A549 (cell line): ENCODE measurements at regions not wholly inside any gene's neighbourhood (a gene's known extent, or its start where the extent isn't known, plus 50 kb on each side); places are given as distances from the start of the nearest gene placed in this dataset.

ENCODE experiments used
- BCL3 ChIP-seq: fragments of >200 bp; sonication (Bioruptor Twin); formaldehyde crosslinking; IDR thresholded peaks from 3 replicates; pipeline ENCODE4 v1.6.1; 2016
- BHLHE40 ChIP-seq: IDR thresholded peaks from 2 replicates; pipeline ENCODE4 v1.6.1; 2012; ENCODE audit warnings: low read depth, low read length, inconsistent platforms
- CTCF ChIP-seq: fragments of >200 bp; sonication (Bioruptor Twin); formaldehyde crosslinking; IDR thresholded peaks from 3 replicates; pipeline ENCODE4 v1.5.1; 2016
- EP300 ChIP-seq, 2 experiments: fragments of >200 bp; sonication (Bioruptor Twin); formaldehyde crosslinking; IDR thresholded peaks; 2 replicates in 1 of 2; 3 replicates in 1 of 2; pipeline ENCODE4 v1.6.1; 2016 to 2017
- FOXS1 ChIP-seq: fragments of 250-450 bp; sonication (Bioruptor Pico); IDR thresholded peaks from 2 replicates; pipeline ENCODE4 v1.5.0; 2020; ENCODE audit warnings: mild to moderate bottlenecking, moderate library complexity
- HOXA7 ChIP-seq: fragments of 250-450 bp; sonication (Bioruptor Pico); IDR thresholded peaks from 2 replicates; pipeline ENCODE4 v1.5.0; 2020; ENCODE audit warnings: mild to moderate bottlenecking, moderate library complexity
- MAX ChIP-seq: IDR thresholded peaks from 2 replicates; pipeline ENCODE4 v1.6.1; 2012
- POLR2A ChIP-seq: IDR thresholded peaks from 2 replicates; pipeline ENCODE4 v1.6.1; 2012; ENCODE audit warnings: mild to moderate bottlenecking, low read length
- RAD21 ChIP-seq, 2 experiments: fragments of >200 bp in 1 of 2; sonication (Bioruptor Twin) in 1 of 2; formaldehyde crosslinking in 1 of 2; IDR thresholded peaks in 1 of 2; conservative IDR thresholded peaks in 1 of 2; 2 replicates in 1 of 2; 3 replicates in 1 of 2; pipeline ENCODE4 v1.6.1; 2012 to 2018; ENCODE audit warnings: inconsistent platforms in 1 of 2
- REST ChIP-seq: fragments of 200-600 bp; sonication (generic); IDR thresholded peaks from 2 replicates; pipeline ENCODE4 v1.6.1; 2016; ENCODE audit warnings: antibody characterized with exemption, mild to moderate bottlenecking, moderate library complexity
- TP53 ChIP-seq: fragments of 250-450 bp; sonication (Bioruptor Pico); IDR thresholded peaks from 2 replicates; pipeline ENCODE4 v1.5.0; 2021; ENCODE audit warnings: mild to moderate bottlenecking, moderate library complexity
- USF2 ChIP-seq: fragments of 450-650 bp; IDR thresholded peaks from 2 replicates; pipeline ENCODE4 v1.6.1; 2014; ENCODE audit warnings: antibody characterized with exemption
- ZFP36 ChIP-seq: fragments of 450-650 bp; IDR thresholded peaks from 2 replicates; pipeline ENCODE4 v1.6.1; 2014; ENCODE audit warnings: borderline replicate concordance; ENCODE audit not compliant: partially characterized antibody

GRCh38 chr14:48113713-48114112, 438.3 kb upstream of the MDGA2 start:
- TF ChIP-seq RAD21 (conservative IDR thresholded peaks at IDR 0.05 in 1 of 2, IDR thresholded peaks at IDR 0.05 in 1 of 2) (no peak), POLR2A (no peak), REST (no peak), ZFP36 (no peak), CTCF (no peak), EP300 (IDR thresholded peaks at IDR 0.05) (no peak), FOXS1 (CRISPR knock-in tag) (no peak), TP53 (no peak), MAX (no peak), USF2 (no peak), HOXA7 (CRISPR knock-in tag) (no peak), BHLHE40 (no peak), BCL3 (no peak)
